Cardiac septum (tissue), 1 donor: ENCODE measurements at regions not wholly inside any gene's neighbourhood (a gene's known extent, or its start where the extent isn't known, plus 50 kb on each side); places are given as distances from the start of the nearest gene placed in this dataset.
A peak's percentile ranks its signal among the peaks of the same experiment; 100 is the strongest.

ENCODE experiments used
- DNase-seq: peaks from one replicate; pipeline ENCODE4 v3.0.0-alpha.2; 2020; ENCODE audit warnings: low spot score
- intact Hi-C: fragments of 100-400 bp; cut with DNase I; formaldehyde crosslinking; loops from one replicate; pipeline ENCODE4 v1.14.0; 2022
- donor health status: DM: no; HTN: no; CAD: no.

DNA sequence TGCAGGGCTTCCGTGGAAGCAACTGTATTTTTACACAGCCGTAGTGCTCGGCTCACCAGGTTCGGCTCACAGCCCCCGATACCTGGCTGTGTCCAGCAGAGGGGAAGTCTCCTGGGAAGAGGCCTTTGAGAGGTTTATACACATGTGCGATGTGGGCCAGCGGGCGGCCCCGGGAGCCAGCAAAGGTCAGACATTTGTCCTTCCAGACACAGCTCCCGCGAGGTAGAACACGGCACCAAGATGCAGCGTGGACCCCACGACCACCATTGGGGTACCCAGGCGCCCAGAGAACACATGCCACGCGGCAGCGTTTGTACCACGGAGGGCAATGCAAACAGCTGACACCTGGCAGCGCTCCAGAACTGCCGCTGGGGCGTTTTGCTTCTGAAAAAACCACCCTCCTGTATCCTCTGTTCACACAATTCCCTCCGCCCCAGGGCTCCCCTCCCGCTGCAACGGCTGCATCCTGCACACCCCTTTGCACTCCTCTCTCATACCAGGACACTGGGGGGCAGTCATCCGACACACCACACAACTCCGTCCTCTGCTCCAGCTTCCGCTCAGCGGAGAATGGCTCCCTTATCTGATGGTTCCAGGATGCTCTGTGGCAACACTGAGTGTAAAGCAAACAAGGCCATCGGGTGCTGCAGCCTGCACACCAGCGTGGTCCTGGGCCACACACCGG is 235.3 kb downstream of the SYK start:
- intact Hi-C loops: loop anchor here (5.0 to 10.0 kb wide), 3 partner anchors 155 to 648 kb away; partner anchors contain the start of gene NFIL3
- peak; percentile 87 for DNase-seq

DNA sequence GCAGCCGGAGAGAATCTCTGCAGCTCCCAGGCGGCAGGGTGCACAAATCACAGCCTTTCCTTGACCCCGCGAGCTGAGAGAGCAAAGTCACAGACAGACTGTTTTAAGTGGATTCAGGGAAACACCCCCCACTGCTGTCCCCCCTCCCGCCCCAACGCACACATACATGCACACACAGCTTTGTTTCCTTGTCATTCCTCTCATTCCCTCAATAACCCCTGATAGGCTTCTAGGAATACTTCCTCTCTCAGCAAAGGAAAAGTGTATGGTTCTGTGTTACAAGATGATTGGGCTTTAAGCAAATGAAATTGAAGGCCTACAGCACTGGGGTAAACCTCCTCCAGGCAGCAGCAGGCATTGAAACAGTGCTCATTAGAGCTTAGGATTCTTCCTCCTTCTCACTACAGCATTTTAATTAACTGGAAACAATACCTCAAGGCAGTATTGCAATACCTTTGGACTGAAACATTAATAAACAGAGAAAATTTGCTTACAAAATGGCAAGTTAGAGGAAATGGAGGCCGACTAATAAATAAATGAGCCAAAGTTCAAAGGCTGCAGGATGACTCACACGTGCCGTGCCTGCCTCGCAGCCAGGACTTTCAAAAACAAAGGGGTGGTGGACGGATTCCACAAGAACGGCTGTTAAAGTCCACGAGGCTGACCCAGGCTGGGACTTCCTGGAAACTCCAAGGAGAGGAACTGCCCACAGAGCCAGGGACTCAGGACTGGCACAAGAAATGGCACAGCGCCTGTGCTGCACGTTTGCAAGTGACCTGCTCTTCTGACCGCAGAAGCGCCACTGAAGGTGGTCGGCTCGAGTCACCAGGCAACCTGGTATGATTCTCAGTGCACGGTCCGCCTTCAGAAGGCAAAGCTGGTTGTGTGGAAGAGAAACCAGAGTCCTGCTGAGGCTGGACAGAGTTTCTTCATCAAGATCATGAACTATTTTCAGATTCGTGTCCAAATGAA is 236.2 kb downstream of the SYK start:
- intact Hi-C loops: loop anchor here (5.0 to 10.0 kb wide), 3 partner anchors 155 to 647 kb away; partner anchors contain the start of gene NFIL3
- no peak for DNase-seq

DNA sequence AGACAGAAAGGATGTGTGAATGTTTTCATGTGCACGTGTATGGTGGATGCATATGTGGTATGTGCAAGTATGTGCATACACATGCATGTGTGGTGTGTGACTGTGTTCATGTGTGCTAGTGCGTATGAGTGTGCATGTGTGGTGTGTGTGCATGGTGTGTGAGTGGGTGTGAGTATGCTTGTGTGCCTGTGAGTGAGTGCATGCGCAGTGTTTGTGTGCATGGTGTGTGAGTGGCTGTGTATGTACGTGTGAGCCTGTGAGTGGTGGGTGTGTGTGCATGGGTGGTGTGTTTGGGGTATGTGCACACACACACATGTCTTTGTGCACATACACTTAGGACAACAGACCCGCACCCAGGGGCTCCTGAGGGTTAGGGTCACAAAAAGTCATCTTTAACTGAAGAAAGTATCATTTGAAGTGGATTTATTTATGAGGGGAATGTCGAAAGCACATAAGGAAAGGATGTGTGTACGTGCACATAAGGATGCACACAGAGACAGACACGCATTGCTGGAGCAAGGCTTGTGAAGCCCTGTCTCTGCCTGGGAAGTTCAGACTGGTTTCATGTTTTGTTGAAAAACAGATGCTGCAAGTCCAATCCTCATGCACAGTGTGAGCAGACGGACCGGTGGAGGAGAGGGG is 237.0 kb downstream of the SYK start:
- intact Hi-C loops: loop anchor here (5.0 to 10.0 kb wide), 3 partner anchors 154 to 646 kb away; partner anchors contain the start of gene NFIL3
- no peak for DNase-seq

DNA sequence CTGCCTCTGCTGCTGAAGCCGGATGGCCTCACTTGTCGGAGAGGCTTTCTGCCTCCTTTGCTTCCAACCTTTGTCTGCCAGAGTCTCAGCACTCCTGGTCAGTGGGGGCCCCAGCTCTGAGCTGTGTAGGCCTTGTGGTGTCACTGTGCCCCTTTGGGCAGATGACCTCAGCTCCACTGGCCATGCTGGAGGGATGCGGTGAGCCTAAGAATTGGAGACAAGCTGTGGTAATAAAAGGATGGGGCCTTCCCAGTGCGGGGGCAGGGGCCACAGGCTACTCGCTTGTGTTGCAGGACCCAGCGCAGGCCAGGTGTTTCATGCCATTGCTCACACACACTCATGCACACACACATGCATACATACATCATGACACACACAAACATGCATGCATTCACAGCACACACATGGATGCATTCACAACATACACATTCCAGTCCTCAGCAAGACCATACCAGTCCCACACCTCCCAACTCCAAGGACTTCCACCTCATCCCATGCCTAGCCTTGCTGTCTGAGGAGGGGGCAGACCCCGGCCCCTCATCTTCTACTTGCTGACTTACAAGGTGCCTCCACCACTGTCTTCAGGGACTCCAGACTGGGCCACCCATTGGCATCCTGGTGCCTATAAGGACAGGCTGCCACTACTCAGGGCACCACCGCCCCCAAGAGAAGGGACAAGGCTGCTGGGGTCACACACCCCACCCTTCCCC is 237.7 kb downstream of the SYK start:
- intact Hi-C loops: loop anchor here (5.0 to 10.0 kb wide), 3 partner anchors 153 to 646 kb away; partner anchors contain the start of gene NFIL3
- no peak for DNase-seq

DNA sequence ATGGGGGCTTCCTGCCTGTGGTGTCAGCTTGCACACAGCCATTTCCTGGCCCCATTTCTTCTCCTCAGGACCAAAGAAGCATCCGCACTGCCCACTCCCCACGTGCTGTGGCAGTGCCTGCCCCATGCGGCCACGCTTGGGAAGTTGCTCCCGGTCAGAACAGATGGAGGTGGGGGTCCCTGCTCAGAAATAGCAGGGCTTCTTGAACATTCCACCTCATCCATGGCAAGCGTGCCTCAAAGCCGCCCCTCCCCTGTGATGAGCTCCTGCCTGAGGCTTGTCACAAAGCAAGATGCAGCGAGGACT is 238.2 kb downstream of the SYK start:
- no peak for DNase-seq

DNA sequence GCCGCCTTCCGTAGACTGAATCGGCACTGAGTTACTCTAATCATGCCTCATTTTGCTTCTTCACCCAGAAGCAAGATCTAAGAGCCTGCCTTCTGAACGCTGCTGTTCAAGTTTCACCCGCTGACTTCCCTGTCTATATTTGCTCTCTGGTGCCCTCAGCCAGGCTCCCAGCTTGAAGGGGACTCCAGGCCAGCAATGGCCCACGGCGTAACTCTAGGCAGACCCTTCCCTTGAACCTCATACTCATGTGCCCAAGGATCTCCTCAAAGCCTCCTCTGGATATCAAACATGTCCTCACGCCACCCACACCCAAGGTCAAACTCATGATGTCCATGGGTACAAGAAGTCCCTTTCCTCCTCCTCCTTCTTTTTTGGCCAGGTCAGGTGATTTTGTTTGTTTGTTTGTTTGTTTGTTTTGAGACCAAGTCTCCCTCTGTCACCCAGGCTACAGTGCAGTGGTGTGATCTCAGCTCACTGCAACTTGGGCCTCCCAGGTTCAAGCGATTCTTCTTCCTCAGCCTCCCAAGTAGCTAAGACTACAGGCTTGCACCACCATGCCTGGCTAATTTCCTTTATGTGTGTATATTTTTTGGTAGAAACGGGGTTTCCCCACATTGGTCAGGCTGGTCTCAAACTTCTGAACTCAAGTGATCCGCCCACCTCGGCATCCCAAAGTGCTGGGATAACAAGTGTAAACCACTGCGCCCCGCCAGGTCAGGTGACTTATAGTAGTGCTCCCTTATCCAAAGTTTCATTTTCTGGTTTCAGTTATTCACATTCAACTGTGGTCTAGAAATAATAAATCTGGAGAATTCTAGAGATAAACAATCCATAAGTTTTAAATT is 239.0 kb downstream of the SYK start:
- no peak for DNase-seq
- intact Hi-C loops: no loop called here

More for the DNA sequence above, 238.2 kb downstream of the SYK start:
- intact Hi-C loops: loop anchor here (5.0 to 10.0 kb wide), 3 partner anchors 153 to 645 kb away; partner anchors contain the start of gene NFIL3

DNA sequence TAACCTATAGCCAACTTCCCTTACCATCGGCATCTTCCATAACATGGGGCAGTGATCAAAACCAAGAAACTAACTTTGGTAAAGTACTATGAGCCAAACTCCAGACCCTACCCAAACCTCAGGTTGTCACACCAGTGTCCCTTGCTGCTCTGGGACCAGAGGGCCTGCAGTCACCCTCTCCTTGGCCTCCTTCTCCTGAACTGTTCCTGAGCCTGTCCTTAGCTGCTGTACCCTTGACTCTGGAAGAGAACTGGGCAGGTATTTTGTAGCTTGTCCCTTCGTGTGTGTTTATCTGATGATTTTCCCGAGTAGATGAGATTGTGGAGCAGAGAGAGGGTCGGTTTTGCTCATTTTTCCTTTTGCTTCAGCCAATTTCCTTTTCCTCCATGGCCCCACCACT is 240.4 kb downstream of the SYK start:
- intact Hi-C loops: no loop called here

DNA sequence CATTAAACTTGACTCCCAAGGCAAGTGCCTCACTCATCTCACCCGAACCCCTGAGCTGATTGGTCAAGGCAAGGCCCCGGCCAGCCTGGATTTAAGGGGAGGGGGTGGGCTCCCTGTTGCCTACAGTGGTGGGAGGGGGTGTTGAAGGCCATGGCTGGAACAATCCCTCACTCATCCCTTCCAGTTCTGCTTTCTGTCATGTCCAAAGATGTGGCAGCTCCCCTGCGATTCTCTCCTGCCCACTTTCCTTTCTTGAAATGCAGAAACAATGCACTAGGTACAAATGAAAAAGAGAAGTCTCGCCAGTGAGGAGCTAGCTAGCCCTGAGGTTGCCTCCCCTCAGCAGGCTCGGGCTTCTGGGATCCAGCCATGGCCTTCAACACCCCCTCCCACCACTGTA is 240.9 kb downstream of the SYK start:
- no peak for DNase-seq
- intact Hi-C loops: no loop called here

More for the DNA sequence above, 240.4 kb downstream of the SYK start:
- no peak for DNase-seq

DNA sequence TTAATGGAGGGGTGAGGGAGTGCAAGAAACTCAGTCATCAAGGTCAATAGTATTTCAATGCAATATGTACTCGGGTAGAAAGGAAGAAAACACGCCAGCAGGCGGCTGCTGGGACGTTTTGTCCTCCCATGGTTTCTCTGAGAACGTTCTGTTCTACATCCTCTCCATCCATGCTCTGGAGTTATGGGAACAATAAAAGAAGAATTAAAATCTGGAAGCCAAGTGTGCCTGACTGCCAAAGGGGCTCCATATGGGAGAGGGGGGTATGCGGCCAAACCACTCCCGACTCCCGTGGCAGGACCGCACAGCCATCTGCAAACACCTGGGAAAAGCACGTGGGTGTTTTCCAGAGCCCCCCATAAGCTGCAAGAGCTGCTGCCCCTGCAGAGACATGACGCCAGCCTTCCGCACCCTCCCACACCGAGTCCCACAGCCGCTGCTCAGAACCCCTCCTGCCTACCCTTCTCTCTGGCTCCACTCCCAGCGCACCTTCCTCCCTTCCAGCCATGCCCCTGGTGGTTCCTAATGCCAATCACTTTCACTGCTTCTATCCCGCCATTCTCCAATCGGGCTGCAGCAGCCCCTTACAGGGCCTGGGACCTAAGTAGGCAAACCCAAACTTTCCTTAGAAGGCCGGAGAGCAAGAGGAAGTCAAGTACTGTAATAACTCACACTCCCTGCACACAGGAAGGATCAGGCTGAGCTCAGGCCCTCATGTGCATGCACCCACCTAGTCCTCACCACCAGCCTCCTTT is 241.6 kb downstream of the SYK start:
- intact Hi-C loops: no loop called here
- no peak for DNase-seq

DNA sequence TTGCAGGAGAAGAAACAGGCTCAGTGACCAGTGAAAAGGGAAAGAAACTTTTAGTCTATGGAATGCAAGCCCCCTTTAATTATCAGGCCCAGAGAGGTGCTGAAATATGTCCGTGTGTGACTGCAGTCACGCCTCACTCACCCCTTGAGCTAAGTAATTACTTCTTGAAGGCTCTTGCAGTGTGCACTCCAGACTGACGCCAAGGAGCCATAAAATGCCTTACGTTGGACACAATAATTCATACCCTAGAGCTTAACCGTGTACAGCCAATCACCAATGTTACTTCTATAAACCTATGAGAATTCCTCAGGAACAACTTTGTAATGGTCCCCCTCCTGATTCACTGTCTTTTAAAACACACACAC is 242.2 kb downstream of the SYK start:
- no peak for DNase-seq

DNA sequence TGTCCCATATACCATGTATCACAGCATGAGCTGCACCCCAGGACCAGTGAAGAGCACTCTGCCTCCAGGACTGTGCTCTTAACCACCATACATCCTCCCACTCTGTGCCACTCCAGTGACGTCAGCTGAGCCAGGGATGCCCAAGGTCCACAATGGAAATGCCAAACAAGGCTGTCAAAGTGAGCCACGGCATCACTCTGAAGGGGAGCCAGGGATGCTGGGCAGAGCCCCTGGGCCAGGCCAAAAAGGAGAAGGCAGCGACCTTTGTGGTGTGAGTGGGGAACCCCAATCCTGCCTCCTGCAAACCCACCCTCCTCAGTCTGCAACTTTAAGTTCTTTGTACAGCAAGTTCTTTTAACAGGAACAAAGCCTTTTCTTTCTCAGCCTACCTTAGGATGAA is 242.7 kb downstream of the SYK start:
- no peak for DNase-seq
- intact Hi-C loops: no loop called here

More for the DNA sequence above, 242.2 kb downstream of the SYK start:
- intact Hi-C loops: no loop called here

DNA sequence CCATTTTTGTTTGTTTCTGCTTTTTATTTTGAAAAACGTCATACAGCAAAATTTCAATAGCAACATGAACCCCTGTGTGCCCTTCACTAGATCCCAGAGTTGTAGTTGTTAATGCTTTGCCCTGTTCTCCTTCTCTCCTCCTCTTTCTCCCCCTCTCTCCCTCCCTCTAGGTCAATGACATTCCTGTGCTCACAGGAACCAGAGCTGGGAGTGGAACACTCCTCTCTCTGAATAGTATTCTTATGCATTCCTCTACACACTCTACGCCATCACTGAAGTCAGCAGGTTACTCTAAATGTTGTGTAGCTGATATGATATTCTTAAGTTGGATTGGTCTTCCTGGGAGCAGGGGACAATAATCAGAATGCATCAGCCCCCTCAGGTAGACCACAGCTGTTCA is 243.4 kb downstream of the SYK start:
- intact Hi-C loops: no loop called here
- DNase-seq: no peak

DNA sequence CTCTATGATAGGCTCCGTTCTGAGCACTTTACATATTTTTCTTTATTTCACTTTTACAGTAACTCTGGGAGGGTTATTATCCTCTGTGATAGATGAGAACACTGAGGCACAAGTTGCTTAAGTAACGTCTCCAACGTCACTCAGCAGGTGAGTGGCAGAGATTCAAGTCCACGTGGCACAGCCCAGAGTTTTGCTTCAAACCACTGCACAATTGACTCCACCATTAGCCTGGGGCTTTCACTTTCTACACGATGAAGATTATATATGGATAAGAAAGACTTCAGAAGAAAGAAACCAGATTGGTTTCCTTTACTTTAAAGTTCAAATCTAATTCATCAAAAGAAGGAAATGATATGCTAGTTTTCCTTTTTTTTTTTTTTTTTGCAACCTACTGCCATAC is 245.9 kb downstream of the SYK start:
- intact Hi-C loops: no loop called here
- DNase-seq: no peak

DNA sequence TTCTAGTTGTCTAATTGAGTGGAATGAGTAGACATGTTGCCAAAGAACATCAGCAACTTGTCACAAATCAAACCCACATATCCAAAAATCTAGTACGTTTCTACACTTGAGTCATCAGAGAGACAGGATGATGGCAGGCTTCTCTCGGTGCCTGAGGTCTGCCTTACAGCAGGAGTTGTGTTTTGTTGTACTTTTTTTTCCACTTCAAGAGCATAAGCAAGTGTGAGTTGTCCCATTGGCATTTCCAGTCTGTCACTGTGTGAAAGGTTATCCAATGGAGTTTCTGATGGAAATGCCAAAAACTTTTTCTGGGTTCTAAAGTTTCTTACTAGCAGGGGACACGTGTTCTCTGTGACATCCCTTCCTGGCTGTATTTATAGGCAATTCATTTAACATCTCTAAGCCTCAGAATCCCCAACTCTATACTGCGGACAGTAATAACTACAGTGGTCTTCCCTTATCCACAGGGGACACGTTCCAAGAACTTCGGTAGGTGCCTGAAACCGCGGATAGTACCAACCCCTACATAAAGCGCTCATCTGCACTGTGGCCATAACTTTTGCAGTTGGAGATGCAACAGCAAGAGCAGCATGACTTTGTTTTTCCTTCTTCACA is 246.5 kb downstream of the SYK start:
- DNase-seq: no peak
- intact Hi-C loops: no loop called here

DNA sequence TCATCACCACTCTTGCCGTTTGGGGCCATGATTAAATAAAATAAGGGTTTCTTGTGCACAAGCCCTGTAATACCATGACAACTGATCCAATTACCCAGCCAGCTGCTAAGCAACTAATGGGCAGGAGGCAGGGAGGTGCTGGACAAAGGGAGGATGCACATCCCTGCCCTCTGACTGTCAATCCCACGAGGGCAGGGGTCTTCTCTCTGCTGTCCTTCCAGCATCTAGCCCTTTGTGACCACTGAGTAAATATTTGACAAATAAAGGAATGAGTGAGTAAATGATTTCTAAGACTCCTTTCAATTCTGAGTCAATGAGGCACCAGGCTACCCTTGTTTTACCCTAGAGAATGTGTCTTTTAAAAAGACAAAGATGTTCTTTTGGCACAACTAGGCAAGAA is 247.1 kb downstream of the SYK start:
- intact Hi-C loops: no loop called here
- DNase-seq: no peak

DNA sequence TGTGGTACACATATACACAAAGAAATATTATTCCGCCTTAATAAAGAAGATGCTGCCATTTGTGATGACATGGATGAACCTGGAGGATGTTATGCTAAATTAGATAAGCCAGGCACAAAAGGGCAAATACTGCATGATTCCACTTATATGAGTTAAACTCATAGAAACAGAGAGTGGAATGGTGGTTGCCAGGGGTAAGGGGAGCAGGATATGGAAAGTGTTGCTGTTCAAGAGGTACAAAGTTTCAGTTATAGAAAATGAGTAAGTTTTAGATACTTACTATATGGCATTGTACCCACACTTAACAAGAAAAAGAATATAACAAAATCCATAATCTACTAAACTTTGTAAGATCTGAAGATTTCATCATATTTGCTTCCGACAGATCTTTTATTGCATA is 252.2 kb downstream of the SYK start:
- DNase-seq: no peak
- intact Hi-C loops: no loop called here

DNA sequence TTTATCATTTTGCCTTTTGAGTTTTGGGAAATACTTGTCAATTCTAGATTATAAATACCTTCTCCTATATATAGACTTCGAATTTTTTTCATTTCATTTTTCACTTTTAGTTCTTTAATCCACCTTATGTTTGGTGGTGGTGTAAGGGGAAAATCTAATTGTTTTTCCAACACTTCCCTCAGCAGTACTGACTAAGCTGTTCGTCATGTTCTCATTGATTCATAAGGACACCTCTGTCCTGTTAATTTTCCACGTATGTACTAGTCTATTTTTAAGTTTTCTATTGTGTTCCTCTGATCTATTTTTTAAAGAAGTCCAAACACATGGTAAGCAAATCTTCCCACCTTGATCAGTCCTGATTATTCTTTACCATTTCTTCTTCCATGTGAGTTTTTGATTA is 254.2 kb downstream of the SYK start:
- no peak for DNase-seq
- intact Hi-C loops: no loop called here

DNA sequence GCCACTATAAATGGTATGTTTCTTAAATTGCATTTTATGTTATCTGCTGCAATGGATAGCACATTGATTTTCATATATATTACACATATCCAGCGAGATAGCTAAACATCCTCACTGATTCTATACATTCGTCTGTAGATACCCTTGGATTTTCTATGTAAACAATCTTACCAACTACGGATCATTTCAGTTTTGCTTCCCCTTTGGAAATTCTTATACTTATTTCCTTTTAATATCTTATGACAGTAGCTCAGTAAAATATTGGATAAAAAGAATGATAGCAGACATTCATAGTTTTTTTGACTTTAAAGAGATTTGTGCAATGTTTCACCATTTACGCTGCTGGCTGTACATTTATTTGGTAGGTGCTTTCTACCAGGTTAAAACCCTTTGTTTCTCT is 254.9 kb downstream of the SYK start:
- intact Hi-C loops: no loop called here
- no peak for DNase-seq
